ENCODE measurements at regions not wholly inside any gene's neighbourhood (a gene's known extent, or its start where the extent isn't known, plus 50 kb on each side); places are given as distances from the start of the nearest gene placed in this dataset.

GRCh38 chr3:170761103-170761502 is 108.9 kb downstream of the RPL22L1 start:
- ATAC-seq (ENCODE audit: low read depth): no peak
- Mint-ChIP-seq H3K27me3 (peaks cover 9% of the 10 kb centered on the region), H3K4me1 (no peaks in the 10 kb centered on the region), H3K4me3 (no peak overlapping the region), H3K9me3 (no peaks in the 10 kb centered on the region), H3K27ac (no peak overlapping the region), H3K36me3 (ENCODE audit: low read depth) (no peaks in the 10 kb centered on the region)
- TF ChIP-seq CTCF (IDR thresholded peaks at IDR 0.05): no peak
- ChIA-PET POLR2A (no interaction called here), CTCF (no interaction called here)
- no peak for DNase-seq
- intact Hi-C loops (cut with micrococcal nuclease): no loop called here

GRCh38 chr3:170760174-170760526 is 109.8 kb downstream of the RPL22L1 start:
- intact Hi-C loops (cut with micrococcal nuclease): no loop called here
- DNase-seq (no peak), ATAC-seq (ENCODE audit: low read depth) (no peak)
- Mint-ChIP-seq H3K27ac (no peak overlapping the region), H3K36me3 (ENCODE audit: low read depth) (no peaks in the 10 kb centered on the region), H3K4me1 (no peaks in the 10 kb centered on the region), H3K4me3 (no peak overlapping the region), H3K27me3 (peaks cover 5% of the 10 kb centered on the region), H3K9me3 (no peaks in the 10 kb centered on the region)
- ChIA-PET CTCF (no interaction called here), POLR2A (no interaction called here)
- no peak for TF ChIP-seq CTCF (IDR thresholded peaks at IDR 0.05)

- DNase-seq (no peak), ATAC-seq (ENCODE audit: low read depth) (no peak)
- ChIA-PET CTCF (no interaction called here), POLR2A (no interaction called here)
- Mint-ChIP-seq H3K36me3 (ENCODE audit: low read depth) (no peaks in the 10 kb centered on the region), H3K27ac (no peak overlapping the region), H3K27me3 (peaks cover 5% of the 10 kb centered on the region), H3K4me1 (no peaks in the 10 kb centered on the region), H3K4me3 (no peak overlapping the region), H3K9me3 (no peaks in the 10 kb centered on the region)
- TF ChIP-seq CTCF (IDR thresholded peaks at IDR 0.05): no peak
- intact Hi-C loops (cut with micrococcal nuclease): no loop called here
Measured at GRCh38 chr3:170759511-170760173, 110.4 kb downstream of the RPL22L1 start.

- H3K9me3 Mint-ChIP-seq: no peaks in the 10 kb centered on the region
- DNase-seq: no peak
- no peak overlapping the region for H3K27ac Mint-ChIP-seq
- peaks cover 16% of the 10 kb centered on the region for H3K27me3 Mint-ChIP-seq
- H3K4me1 Mint-ChIP-seq: no peaks in the 10 kb centered on the region
- no peaks in the 10 kb centered on the region for H3K36me3 Mint-ChIP-seq (ENCODE audit: low read depth)
- ChIA-PET POLR2A (no interaction called here), CTCF (no interaction called here)
- no peak overlapping the region for H3K4me3 Mint-ChIP-seq
- no peak for TF ChIP-seq CTCF (IDR thresholded peaks at IDR 0.05)
- intact Hi-C loops (cut with micrococcal nuclease): no loop called here
- ATAC-seq (ENCODE audit: low read depth): no peak
Measured at GRCh38 chr3:170757038-170757437, 113.0 kb downstream of the RPL22L1 start.

GRCh38 chr3:170754311-170754693 is 115.7 kb downstream of the RPL22L1 start:
- Mint-ChIP-seq H3K27me3 (peaks cover 29% of the 10 kb centered on the region), H3K4me3 (no peak overlapping the region), H3K36me3 (ENCODE audit: low read depth) (no peaks in the 10 kb centered on the region), H3K27ac (no peak overlapping the region), H3K4me1 (no peaks in the 10 kb centered on the region), H3K9me3 (no peaks in the 10 kb centered on the region)
- no peak for ATAC-seq (ENCODE audit: low read depth)
- POLR2A ChIA-PET: no interaction called here
- CTCF ChIA-PET: no interaction called here
- intact Hi-C loops (cut with micrococcal nuclease): no loop called here
- no peak for DNase-seq
- TF ChIP-seq CTCF (IDR thresholded peaks at IDR 0.05): no peak
